ENCODE measurements at regions not wholly inside any gene's neighbourhood (a gene's known extent, or its start where the extent isn't known, plus 50 kb on each side); places are given as distances from the start of the nearest gene placed in this dataset.

- TF ChIP-seq, protein P1, sequence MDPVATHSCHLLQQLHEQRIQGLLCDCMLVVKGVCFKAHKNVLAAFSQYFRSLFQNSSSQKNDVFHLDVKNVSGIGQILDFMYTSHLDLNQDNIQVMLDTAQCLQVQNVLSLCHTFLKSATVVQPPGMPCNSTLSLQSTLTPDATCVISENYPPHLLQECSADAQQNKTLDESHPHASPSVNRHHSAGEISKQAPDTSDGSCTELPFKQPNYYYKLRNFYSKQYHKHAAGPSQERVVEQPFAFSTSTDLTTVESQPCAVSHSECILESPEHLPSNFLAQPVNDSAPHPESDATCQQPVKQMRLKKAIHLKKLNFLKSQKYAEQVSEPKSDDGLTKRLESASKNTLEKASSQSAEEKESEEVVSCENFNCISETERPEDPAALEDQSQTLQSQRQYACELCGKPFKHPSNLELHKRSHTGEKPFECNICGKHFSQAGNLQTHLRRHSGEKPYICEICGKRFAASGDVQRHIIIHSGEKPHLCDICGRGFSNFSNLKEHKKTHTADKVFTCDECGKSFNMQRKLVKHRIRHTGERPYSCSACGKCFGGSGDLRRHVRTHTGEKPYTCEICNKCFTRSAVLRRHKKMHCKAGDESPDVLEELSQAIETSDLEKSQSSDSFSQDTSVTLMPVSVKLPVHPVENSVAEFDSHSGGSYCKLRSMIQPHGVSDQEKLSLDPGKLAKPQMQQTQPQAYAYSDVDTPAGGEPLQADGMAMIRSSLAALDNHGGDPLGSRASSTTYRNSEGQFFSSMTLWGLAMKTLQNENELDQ (CRISPR knock-in tag; IDR thresholded peaks at IDR 0.05; ENCODE audit: borderline replicate concordance): no peak
- TF ChIP-seq ZNF184 (CRISPR knock-in tag; IDR thresholded peaks at IDR 0.05) (no peak), CHD4 (IDR thresholded peaks at IDR 0.05; ENCODE audit: insufficient read depth, insufficient replicate concordance, low read depth, low read length, poor library complexity, severe bottlenecking) (no peak), JUN (IDR thresholded peaks at IDR 0.05; ENCODE audit: borderline replicate concordance, low read depth, low read length) (no peak), JUN (CRISPR knock-in tag; IDR thresholded peaks at IDR 0.05; ENCODE audit: borderline replicate concordance) (no peak)
- TF ChIP-seq, protein P2, sequence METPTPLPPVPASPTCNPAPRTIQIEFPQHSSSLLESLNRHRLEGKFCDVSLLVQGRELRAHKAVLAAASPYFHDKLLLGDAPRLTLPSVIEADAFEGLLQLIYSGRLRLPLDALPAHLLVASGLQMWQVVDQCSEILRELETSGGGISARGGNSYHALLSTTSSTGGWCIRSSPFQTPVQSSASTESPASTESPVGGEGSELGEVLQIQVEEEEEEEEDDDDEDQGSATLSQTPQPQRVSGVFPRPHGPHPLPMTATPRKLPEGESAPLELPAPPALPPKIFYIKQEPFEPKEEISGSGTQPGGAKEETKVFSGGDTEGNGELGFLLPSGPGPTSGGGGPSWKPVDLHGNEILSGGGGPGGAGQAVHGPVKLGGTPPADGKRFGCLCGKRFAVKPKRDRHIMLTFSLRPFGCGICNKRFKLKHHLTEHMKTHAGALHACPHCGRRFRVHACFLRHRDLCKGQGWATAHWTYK (CRISPR knock-in tag; IDR thresholded peaks at IDR 0.05): no peak
- TF ChIP-seq, protein P3, sequence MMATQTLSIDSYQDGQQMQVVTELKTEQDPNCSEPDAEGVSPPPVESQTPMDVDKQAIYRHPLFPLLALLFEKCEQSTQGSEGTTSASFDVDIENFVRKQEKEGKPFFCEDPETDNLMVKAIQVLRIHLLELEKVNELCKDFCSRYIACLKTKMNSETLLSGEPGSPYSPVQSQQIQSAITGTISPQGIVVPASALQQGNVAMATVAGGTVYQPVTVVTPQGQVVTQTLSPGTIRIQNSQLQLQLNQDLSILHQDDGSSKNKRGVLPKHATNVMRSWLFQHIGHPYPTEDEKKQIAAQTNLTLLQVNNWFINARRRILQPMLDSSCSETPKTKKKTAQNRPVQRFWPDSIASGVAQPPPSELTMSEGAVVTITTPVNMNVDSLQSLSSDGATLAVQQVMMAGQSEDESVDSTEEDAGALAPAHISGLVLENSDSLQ (IDR thresholded peaks at IDR 0.05): no peak
Observed at GRCh38 chr18:54716586-54716985, 111.7 kb upstream of the RAB27B start (continued).
